ENCODE measurements at regions not wholly inside any gene's neighbourhood (a gene's known extent, or its start where the extent isn't known, plus 50 kb on each side); places are given as distances from the start of the nearest gene placed in this dataset.

DNA sequence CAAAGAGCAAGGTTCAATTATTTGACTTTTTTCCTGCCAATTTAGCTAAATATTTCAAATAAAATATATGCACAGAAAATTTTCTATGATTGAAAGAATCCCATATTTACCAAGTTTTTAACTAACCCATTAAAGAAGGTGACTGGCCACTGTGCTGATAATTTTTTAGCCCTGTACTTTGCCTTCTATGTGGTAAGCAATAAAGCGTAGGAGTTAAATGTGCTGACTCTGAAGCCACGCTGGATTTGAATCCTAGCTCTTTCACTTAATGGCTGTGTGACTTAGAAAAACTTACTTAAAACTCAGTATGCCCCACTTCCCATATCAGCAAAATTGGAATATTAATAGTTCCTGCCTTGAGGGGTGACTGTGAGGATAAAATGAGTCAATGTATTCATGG is 82.1 kb downstream of the NEUROD6 start:
- TF ChIP-seq, protein P1, sequence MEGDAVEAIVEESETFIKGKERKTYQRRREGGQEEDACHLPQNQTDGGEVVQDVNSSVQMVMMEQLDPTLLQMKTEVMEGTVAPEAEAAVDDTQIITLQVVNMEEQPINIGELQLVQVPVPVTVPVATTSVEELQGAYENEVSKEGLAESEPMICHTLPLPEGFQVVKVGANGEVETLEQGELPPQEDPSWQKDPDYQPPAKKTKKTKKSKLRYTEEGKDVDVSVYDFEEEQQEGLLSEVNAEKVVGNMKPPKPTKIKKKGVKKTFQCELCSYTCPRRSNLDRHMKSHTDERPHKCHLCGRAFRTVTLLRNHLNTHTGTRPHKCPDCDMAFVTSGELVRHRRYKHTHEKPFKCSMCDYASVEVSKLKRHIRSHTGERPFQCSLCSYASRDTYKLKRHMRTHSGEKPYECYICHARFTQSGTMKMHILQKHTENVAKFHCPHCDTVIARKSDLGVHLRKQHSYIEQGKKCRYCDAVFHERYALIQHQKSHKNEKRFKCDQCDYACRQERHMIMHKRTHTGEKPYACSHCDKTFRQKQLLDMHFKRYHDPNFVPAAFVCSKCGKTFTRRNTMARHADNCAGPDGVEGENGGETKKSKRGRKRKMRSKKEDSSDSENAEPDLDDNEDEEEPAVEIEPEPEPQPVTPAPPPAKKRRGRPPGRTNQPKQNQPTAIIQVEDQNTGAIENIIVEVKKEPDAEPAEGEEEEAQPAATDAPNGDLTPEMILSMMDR (IDR thresholded peaks at IDR 0.05): no peak
- no peak for TF ChIP-seq POLR2A (IDR thresholded peaks at IDR 0.05)

All from thyroid gland (tissue), 4 donors.